KMS-11 (cell line): ENCODE measurements at regions not wholly inside any gene's neighbourhood (a gene's known extent, or its start where the extent isn't known, plus 50 kb on each side); places are given as distances from the start of the nearest gene placed in this dataset.

Experiments
- H2AFZ ChIP-seq: fragments of 200-600 bp; sonication (generic); 2 replicates; pipeline ENCODE4 v1.6.1; 2016; ENCODE audit warnings: antibody characterized with exemption, mixed run types, low read depth
- H3K27ac ChIP-seq: fragments of 200-600 bp; sonication (generic); 2 replicates; pipeline ENCODE4 v1.6.1; 2016; ENCODE audit warnings: mild to moderate bottlenecking, mixed run types
- H3K27me3 ChIP-seq: fragments of 200-600 bp; sonication (generic); 2 replicates; pipeline ENCODE4 v1.6.1; 2017; ENCODE audit warnings: mild to moderate bottlenecking, low read depth, mixed run types, moderate library complexity; ENCODE audit not compliant: insufficient read depth
- H3K36me3 ChIP-seq: fragments of 200-600 bp; sonication (generic); 2 replicates; pipeline ENCODE4 v1.6.1; 2017; ENCODE audit warnings: mild to moderate bottlenecking, mixed run types; ENCODE audit not compliant: insufficient read depth
- H3K4me1 ChIP-seq: fragments of 200-600 bp; sonication (generic); 2 replicates; pipeline ENCODE4 v1.6.1; 2016; ENCODE audit warnings: mild to moderate bottlenecking, low read depth, mixed run types; ENCODE audit not compliant: poor library complexity, severe bottlenecking
- H3K4me2 ChIP-seq: fragments of 200-600 bp; sonication (generic); 2 replicates; pipeline ENCODE4 v1.7.0; 2016; ENCODE audit warnings: mild to moderate bottlenecking, mixed run types
- H3K4me3 ChIP-seq: fragments of 200-600 bp; sonication (generic); IDR thresholded peaks from 2 replicates; pipeline ENCODE4 v1.6.1; 2017; ENCODE audit warnings: low read depth, low read length, mixed read lengths; ENCODE audit not compliant: insufficient read depth
- H3K79me2 ChIP-seq: fragments of 200-600 bp; sonication (generic); 2 replicates; pipeline ENCODE4 v1.6.1; 2016; ENCODE audit warnings: low read depth, mixed run types; ENCODE audit not compliant: insufficient read depth
- H3K9ac ChIP-seq: fragments of 200-600 bp; sonication (generic); 2 replicates; pipeline ENCODE4 v1.6.1; 2016; ENCODE audit warnings: mild to moderate bottlenecking, mixed run types
- H4K20me1 ChIP-seq: fragments of 200-600 bp; sonication (generic); 2 replicates; pipeline ENCODE4 v1.6.1; 2016; ENCODE audit warnings: mild to moderate bottlenecking, mixed run types; ENCODE audit not compliant: insufficient read depth
- TF ChIP-seq, protein P1 (sequence below): fragments of 200-600 bp; sonication (generic); conservative IDR thresholded peaks from 2 replicates; pipeline ENCODE4 v1.6.1; 2017; ENCODE audit warnings: low read depth, mild to moderate bottlenecking, antibody characterized with exemption, low read length, moderate library complexity, mixed read lengths

GRCh38 chr14:78022059-78022458, 148.1 kb upstream of the NRXN3 start:
- Histone ChIP-seq H3K27me3 (no peaks in the 10 kb centered on the region), H3K9ac (no peak overlapping the region), H3K36me3 (no peaks in the 10 kb centered on the region), H3K4me1 (peaks cover 15% of the 10 kb centered on the region), H4K20me1 (no peaks in the 10 kb centered on the region), H3K4me2 (no peak overlapping the region), H3K27ac (no peak overlapping the region), H2AFZ (no peak overlapping the region), H3K79me2 (no peaks in the 10 kb centered on the region), H3K4me3 (no peak overlapping the region)
- TF ChIP-seq, protein P1, sequence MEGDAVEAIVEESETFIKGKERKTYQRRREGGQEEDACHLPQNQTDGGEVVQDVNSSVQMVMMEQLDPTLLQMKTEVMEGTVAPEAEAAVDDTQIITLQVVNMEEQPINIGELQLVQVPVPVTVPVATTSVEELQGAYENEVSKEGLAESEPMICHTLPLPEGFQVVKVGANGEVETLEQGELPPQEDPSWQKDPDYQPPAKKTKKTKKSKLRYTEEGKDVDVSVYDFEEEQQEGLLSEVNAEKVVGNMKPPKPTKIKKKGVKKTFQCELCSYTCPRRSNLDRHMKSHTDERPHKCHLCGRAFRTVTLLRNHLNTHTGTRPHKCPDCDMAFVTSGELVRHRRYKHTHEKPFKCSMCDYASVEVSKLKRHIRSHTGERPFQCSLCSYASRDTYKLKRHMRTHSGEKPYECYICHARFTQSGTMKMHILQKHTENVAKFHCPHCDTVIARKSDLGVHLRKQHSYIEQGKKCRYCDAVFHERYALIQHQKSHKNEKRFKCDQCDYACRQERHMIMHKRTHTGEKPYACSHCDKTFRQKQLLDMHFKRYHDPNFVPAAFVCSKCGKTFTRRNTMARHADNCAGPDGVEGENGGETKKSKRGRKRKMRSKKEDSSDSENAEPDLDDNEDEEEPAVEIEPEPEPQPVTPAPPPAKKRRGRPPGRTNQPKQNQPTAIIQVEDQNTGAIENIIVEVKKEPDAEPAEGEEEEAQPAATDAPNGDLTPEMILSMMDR, result peak; percentile 79

DNA sequence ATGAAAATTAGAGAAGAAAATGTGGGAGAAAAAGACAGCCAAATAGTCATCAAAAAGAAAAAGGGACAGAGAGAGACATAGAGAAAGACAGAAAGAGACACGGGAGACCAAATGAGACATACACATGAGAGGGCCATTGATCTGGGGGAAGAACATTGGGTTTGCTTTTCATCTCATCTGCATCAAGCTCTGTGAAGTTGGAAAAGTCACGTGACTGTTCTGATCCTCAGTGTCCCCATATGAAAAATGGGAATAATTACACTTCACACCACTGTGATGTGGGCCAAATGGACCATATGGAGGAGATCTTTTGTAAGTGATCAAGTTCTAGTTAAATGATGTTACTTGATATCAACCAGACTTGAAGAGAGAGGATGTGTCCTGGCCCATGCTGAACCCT, 147.1 kb upstream of the NRXN3 start:
- Histone ChIP-seq H3K79me2 (no peaks in the 10 kb centered on the region), H3K36me3 (no peaks in the 10 kb centered on the region), H3K4me3 (no peak overlapping the region), H3K9ac (no peak overlapping the region), H3K27me3 (no peaks in the 10 kb centered on the region), H2AFZ (no peak overlapping the region), H4K20me1 (no peaks in the 10 kb centered on the region), H3K4me2 (no peak overlapping the region), H3K27ac (no peak overlapping the region), H3K4me1 (peaks cover 8% of the 10 kb centered on the region)
- TF ChIP-seq, protein P1, result no peak

GRCh38 chr14:78028471-78028870, 141.7 kb upstream of the NRXN3 start:
- H3K4me2 ChIP-seq, result no peak overlapping the region
- H3K27me3 ChIP-seq, result no peaks in the 10 kb centered on the region
- no peaks in the 10 kb centered on the region for H3K36me3 ChIP-seq
- H2AFZ ChIP-seq, result no peak overlapping the region
- H3K9ac ChIP-seq, result no peak overlapping the region
- H3K27ac ChIP-seq, result no peak overlapping the region
- no peaks in the 10 kb centered on the region for H3K4me1 ChIP-seq
- no peak overlapping the region for H3K4me3 ChIP-seq
- TF ChIP-seq, protein P1, result no peak
- H4K20me1 ChIP-seq, result no peaks in the 10 kb centered on the region
- no peaks in the 10 kb centered on the region for H3K79me2 ChIP-seq

GRCh38 chr14:78029601-78030372, 140.4 kb upstream of the NRXN3 start:
- Histone ChIP-seq H3K79me2 (no peaks in the 10 kb centered on the region), H3K4me1 (no peaks in the 10 kb centered on the region), H3K4me3 (no peak overlapping the region), H3K9ac (no peak overlapping the region), H3K4me2 (no peak overlapping the region), H2AFZ (no peak overlapping the region), H3K36me3 (no peaks in the 10 kb centered on the region), H4K20me1 (no peaks in the 10 kb centered on the region), H3K27ac (no peak overlapping the region), H3K27me3 (no peaks in the 10 kb centered on the region)
- TF ChIP-seq, protein P1, result no peak
